Stimulated activated CD4-positive, alpha-beta T cell treated with anti-CD3 and anti-CD28 coated beads, Interleukin-1b, Interleukin-23, amount 100 ng/mL, for 4 hours (primary cell): ENCODE measurements at regions not wholly inside any gene's neighbourhood (a gene's known extent, or its start where the extent isn't known, plus 50 kb on each side); places are given as distances from the start of the nearest gene placed in this dataset.
"Not testable (repeated sequence)": the region's sequence is repeated elsewhere in the genome, so short reads cannot be mapped to it uniquely, and the experiment has no call there.

Source experiments
- DNase-seq, 2 donors: peaks; one replicate each; pipeline ENCODE4 v3.0.0-alpha.2; 2020; ENCODE audit warnings: low read depth in 2 of 2

DNA sequence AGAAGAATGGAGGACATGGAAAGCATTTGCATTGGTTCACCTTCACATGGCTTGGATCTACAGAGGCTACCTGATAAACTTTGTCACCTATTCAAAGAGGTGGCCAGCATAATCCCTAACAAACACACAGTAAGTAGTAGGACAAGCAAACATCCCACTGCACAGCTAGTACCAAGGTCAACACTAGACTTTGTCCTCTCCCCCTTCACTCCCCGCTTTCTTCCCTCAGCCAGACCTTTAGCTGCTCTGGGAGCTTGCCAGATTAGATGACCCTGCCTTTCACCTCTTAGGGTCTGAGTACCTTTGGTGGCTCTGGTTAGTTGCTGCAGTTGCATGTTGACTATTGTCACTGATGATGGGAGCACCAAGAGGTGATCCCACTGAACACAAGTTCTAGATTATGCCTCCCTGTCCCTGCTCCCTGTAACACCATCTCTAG lies 211.3 kb downstream of the CCDC74A start:
- DNase-seq, result not testable (repeated sequence)

- DNase-seq, result no peak
Measured at GRCh38 chr2:131753640-131754561, 226.2 kb downstream of the CCDC74A start.

DNA sequence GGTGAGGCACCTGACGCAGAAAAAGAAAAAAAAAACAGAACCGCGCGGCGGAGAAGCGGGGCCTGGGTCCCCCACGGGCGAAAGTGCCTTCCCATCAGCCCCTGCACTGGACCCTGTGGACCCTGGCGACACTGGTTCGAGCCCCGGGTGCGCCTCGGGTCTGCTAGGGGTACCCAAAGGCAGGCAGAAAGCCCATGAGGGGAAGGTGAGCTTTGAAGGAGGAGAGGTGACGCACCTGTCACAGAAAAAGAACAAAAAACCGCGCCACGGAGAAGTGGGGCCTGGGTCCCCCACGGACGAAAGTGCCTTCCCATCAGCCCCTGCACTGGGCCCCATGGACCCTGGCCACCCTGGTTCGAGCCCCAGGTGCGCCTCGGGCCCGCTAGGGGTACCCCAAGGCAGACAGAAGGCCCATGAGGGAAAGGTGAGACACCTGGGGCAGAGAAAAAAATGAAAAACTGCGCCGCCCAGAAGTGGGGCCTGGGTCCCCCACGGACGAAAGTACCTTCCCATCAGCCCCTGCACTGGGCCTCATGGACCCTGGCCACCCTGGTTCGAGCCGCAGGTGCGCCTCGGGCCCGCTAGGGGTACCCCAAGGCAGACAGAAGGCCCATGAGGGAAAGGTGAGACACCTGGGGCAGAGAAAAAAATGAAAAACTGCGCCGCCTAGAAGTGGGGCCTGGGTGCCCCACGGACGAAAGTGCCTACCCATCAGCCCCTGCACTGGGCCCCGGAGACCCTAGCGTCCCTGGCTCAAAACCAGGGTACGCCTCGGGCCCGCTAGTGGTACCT lies 227.4 kb downstream of the CCDC74A start:
- no peak for DNase-seq

DNA sequence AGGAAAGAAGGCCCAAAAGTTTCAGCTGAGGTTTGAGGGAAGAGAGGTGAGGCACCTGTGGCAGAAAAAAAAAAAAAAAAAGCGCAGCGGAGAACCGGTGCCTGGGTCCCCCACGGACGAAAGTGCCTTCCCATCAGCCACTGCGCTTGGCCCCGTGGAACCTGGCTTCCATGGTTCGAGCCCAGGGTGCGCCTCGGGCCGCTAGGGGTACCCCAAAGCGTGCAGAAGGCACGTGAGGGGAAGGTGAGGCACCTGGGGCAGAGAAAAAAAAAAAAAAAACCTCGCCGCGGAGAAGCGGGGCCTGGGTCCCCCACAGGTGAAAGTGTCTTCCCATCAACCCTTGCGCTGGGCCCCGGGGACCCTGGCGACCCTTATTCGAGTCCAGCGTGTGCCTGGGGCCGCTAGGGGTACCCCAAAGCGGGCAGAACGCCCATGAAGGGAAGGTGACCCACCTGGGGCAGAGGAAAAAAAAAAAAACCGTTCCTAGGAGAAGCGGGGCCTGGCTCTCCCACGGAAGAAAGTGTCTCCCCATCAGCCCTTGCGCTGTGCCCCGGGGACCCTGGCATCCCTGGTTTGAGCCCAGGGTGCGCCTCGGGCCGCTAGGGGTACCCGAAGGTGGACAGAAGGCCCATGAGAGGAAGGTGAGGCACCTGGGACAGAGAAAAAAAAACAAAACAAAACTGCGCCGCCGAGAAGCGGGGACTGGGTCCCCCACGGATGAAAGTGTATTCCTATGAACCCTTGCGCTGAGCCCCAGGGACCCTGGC lies 228.6 kb downstream of the CCDC74A start:
- DNase-seq, result no peak

- not testable (repeated sequence) for DNase-seq
Measured at GRCh38 chr2:131758941-131759340, 231.3 kb downstream of the CCDC74A start.

DNA sequence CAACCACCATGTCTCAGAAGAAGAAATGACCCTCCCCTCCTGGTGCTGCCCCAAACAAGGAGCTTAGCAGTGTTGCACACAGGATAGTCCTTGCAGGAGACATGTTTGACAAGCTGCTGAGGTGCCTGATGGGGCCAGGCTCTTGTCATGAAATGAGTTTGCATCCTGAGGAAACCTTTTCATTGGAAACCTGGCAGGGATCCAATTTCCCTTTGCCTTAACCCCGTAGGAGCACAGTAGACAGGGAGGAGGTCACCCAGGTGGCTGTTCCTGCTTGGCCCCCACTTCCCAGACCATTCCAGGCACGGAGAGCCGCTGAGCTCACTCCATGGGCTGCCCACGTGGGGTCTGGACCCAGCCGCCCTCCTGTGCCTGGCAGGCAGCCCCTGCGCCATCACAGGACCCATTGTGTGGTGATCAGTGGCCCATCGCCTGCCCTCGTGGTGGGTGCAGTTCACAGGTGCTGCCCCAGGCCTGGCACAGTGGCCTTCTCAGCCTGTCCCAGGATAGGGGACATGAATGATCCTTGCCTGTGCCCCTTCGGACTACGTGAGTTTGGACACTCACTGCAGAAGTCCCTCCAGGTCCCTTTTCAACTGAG lies 247.4 kb downstream of the CCDC74A start:
- DNase-seq, result not testable (repeated sequence)

GRCh38 chr2:131775903-131776506 lies 248.3 kb downstream of the CCDC74A start:
- DNase-seq, result not testable (repeated sequence)

DNA sequence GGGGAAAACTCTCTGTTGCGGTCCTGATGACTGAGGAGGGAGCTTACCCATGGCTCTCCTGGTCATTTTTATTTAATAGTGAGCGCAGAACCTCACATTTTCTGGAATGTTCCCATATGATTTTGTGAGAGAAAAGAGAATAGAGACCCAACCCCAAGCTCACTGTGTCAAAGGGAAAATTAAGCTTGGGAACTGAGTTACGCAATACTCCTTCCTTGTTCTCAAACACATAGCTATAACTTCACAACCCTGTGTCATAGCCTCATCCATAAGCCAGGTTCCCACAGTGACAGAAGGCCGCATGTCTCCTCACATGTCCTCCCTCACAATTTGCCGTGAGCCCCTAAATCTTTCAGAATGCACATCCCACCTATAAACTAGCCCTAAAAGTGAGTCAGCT lies 252.8 kb downstream of the CCDC74A start:
- DNase-seq, result not testable (repeated sequence)

GRCh38 chr2:131801210-131801744 lies 273.6 kb downstream of the CCDC74A start:
- DNase-seq, result no peak

GRCh38 chr2:131801745-131802350 lies 274.2 kb downstream of the CCDC74A start:
- peak; percentile 60 to 79 for DNase-seq

DNA sequence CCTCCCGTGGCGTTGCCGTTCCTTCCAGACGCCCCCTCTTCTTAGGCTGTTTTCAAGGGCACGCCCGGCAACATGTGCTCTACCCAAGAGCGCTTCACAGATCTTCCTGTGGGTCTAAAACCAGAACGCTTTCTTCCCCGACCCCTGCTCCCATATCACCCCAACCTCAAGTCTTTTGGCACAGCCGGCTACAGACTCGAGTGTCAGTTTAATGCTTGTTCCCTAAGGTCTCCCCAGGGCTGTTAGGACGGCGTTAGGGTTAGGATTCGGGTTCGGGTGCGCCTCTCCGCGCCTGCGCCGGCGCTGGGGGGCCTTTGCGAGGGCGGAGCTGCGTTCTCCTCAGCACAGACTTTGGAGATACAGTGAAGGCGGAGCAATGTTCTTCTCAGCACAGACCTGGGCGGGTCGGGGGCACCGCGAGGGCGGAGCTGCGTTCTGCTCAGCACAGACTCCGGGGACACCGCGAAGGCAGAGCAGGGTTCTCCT lies 274.7 kb downstream of the CCDC74A start:
- DNase-seq, result peak; percentile 10 to 24

DNA sequence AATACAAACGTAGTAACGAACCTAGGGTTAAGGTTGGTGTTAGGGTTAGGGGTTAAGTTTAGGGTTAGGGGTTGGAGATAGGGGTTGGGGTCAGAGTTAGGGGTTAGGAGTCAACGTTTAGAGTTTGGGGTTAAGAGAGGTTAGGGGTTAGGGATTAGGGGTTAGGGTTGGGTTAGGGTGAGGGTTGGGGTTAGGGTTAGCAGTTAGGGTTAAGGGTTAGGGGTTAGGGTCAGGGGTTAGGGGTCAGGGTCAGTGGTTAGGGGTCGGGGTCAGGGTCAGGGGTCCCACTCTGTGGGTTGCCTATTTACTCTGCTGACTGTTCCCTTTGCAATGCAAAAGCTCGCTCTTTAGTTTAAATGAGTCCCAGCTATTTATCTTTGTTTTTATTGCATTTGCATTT lies 275.5 kb downstream of the CCDC74A start:
- not testable (repeated sequence) for DNase-seq

DNA sequence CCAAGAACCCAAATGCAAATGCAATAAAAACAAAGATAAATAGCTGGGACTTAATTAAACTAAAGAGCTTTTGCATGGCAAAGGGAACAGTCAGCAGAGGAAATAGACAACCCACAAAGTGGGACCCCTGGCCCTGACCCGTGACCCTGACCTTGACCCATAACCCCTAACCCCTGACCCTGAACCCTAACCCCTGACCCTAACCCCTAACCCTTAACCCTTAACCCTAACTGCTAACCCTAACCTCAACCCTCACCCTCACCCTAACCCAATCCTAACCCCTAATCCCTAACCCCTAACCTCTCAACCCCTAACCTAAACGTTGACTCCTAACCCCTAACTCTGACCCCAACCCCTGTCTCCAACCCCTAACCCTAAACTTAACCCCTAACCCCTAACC lies 284.9 kb downstream of the CCDC74A start:
- not testable (repeated sequence) for DNase-seq

DNA sequence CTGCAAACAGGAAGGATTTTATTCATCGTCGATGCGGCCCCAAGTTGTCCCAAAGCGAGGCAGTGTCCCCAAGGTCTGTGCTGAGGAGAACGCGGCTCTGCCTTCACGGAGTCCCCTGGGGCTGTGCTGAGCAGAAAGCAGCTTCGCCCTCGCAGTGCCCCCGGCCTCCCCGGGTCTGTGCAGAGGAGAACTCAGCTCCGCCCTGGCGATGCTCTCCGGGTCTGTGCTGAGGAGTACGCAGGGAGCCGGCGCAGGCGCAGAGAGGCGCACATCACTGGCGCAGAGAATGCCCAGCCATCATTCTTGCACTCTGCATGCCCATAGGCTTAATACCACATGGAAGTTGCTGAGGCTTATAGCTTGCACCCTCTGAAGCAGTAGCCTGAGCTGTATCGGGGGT lies 285.7 kb downstream of the CCDC74A start:
- DNase-seq, result not testable (repeated sequence)

DNA sequence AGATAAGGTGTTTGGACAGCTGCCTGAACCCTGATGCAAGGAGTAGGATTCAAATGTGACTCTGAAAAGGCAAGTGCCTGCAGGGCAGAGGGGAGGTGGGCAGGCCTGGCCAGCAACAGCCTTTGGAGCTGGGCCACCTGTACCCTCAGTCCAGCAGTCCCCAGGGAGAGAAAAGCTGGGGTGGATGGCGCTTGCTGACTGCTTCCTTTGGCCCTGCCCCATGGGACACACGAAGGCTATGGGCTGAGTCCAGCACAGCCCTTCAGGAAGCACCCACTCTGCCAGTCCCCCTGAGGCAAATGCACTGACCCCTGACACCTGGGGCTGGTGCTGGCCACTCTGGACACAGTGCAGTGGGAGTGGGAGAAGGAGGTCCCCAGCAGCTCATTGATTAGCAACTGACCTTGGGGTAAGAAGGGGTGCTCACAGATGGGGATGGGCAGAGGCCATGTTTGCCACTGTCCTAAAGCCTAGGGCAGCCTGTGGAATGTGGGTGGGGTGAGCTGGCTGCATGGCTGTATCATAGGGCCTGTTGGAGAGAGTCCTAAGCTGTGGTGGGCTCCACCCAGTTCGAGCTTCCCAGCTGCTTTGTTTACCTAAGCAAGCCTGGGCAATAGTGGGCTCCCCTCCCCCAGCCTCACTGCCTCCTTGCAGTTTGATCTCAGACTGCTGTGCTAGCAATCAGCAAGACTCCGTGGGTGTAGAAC lies 290.7 kb downstream of the CCDC74A start:
- DNase-seq, result not testable (repeated sequence)

- DNase-seq, result not testable (repeated sequence)
Measured at GRCh38 chr2:131822237-131822721, 294.6 kb downstream of the CCDC74A start.

DNA sequence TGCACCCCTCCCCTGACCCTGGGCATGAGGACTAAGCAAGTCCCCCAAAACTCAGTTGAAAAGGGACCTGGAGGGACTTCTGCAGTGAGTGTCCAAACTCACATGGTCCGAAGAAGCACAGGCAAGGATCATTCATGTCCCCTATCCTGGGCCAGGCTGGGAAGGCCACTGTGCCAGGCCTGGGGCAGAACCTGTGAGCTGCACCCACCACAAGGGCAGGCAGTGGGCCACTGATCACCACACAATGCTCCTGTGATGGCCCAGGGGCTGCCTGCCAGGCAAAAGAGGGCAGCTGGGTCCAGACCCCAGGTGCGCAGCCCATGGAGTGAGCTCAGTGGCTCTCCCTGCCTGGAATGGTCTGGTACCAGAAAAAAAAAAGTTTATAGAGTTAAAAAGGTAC lies 295.4 kb downstream of the CCDC74A start:
- not testable (repeated sequence) for DNase-seq

DNA sequence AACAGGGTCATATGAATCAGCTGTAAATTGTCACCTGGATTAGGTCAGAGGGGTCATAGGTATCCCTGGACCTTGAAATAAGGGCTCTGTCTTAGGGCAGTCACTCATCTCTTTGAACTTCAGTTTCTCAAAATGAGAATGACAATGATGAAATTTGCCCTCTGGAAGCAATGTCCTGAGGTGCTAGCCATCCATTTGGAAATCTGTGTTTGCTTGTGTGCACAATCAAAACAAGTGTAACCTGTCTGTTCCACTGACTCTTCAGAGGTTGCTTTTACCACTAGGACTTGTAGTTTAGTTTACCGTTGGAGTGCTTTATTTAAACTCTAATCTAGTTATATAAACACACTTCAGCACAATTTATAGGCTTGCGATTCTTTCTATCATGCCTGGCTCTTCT lies 297.3 kb downstream of the CCDC74A start:
- not testable (repeated sequence) for DNase-seq

DNA sequence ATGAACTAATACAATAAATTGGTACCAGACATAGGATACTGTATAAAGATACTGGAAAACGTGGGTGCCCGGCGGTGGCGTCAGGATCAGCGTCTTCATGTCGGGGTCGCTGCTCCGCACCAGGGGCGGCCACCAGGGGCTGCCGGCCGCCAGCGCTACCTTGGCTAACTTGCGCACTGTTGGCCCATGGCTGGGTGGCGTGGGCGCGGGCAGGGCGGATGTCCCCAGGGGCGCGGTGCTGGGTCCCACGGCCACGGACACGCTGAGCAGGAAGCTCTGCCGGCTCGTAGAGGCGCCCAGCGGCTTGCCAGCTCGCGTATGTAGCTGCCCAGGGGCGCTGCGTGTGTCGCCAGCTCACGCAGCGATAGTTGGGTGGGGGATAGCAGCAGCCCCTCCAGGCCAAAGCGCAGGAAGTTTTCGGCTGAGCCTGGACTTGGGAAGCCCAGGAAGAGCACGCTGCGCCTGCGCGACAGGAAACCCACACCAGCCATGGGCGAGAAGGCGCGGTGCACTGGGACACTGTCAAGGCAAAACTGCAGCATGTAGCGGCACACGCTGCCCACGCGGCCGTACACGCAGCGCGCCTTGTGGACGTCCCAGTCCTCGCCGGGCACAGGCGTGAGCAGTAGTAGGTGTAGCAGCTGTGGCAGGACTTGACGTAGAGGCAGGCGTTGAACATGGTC lies 299.9 kb downstream of the CCDC74A start:
- DNase-seq, result no peak
